HL-60 (cell line): ENCODE measurements at regions not wholly inside any gene's neighbourhood (a gene's known extent, or its start where the extent isn't known, plus 50 kb on each side); places are given as distances from the start of the nearest gene placed in this dataset.

Experiments used
- CTCF ChIP-seq: IDR thresholded peaks from one replicate; pipeline ENCODE4 v1.5.1; 2011; ENCODE audit warnings: low read length, control low read depth, inconsistent platforms; ENCODE audit not compliant: insufficient read depth
- GABPA ChIP-seq: IDR thresholded peaks from 2 replicates; pipeline ENCODE4 v1.6.1; 2012; ENCODE audit warnings: low read depth
- POLR2AphosphoS5 ChIP-seq: IDR thresholded peaks from 2 replicates; pipeline ENCODE4 v1.6.1; 2012; ENCODE audit warnings: low read depth
- REST ChIP-seq: IDR thresholded peaks from 2 replicates; pipeline ENCODE4 v1.6.1; 2012; ENCODE audit warnings: low read depth; ENCODE audit not compliant: insufficient replicate concordance

DNA sequence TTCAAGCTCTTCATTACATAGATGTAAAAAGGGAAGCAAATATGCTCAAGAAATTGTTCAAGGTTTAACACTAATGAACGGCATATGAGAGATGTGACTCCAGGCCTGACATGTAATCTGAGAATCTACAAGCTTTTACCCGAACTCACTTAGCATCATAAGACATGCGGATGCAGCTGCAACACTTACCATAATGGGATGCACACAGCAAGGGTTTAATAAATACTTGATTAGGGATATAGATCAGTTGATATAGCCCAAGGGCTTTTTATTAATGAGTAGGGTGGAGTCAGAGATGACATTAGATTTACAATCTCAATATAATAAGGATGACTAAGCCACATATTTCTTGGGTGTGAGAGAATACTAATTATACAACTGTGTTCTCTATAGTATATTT lies 2215.5 kb downstream of the MAT2B start:
- no peak for TF ChIP-seq CTCF
- no peak for TF ChIP-seq POLR2AphosphoS5
- TF ChIP-seq GABPA: no peak
- TF ChIP-seq REST: no peak
